PC-3 (cell line): ENCODE measurements at regions not wholly inside any gene's neighbourhood (a gene's known extent, or its start where the extent isn't known, plus 50 kb on each side); places are given as distances from the start of the nearest gene placed in this dataset.

Experiments
- CTCF ChIP-seq: fragments of 300-600 bp; sonication (generic); conservative IDR thresholded peaks from 2 replicates; pipeline ENCODE4 v1.5.1; 2017; ENCODE audit warnings: antibody characterized with exemption, low read depth, mild to moderate bottlenecking, low read length
- EZH2 ChIP-seq: fragments of 300-600 bp; sonication (generic); IDR thresholded peaks from one replicate; pipeline ENCODE4 v1.6.1; 2017; ENCODE audit warnings: antibody characterized with exemption, mild to moderate bottlenecking, low read length; ENCODE audit not compliant: unreplicated experiment
- EZH2phosphoT487 ChIP-seq: fragments of 300-600 bp; sonication (generic); IDR thresholded peaks from 2 replicates; pipeline ENCODE4 v1.6.1; 2018; ENCODE audit warnings: mild to moderate bottlenecking, antibody characterized with exemption, low read length, borderline replicate concordance

GRCh38 chr16:54493061-54493460, 206.5 kb upstream of the IRX3 start:
- TF ChIP-seq CTCF (no peak), EZH2 (no peak), EZH2phosphoT487 (no peak)
